Vagina (tissue), 2 donors: ENCODE measurements at regions not wholly inside any gene's neighbourhood (a gene's known extent, or its start where the extent isn't known, plus 50 kb on each side); places are given as distances from the start of the nearest gene placed in this dataset.

ENCODE experiments used
- POLR2A ChIP-seq, 2 donors: fragments of 450-650 bp; IDR thresholded peaks; one replicate each; pipeline ENCODE4 v1.6.1; 2017; ENCODE audit warnings: antibody characterized with exemption in 2 of 2, mild to moderate bottlenecking in 2 of 2, moderate library complexity in 2 of 2
- TF ChIP-seq, protein P1 (sequence below), 3 experiments: fragments of 450-650 bp in 2 of 3; fragments of 200-600 bp in 1 of 3; sonication (generic) in 1 of 3; IDR thresholded peaks; one replicate each; pipeline ENCODE4 v1.5.1; 2017 to 2019; ENCODE audit warnings: antibody characterized with exemption in 3 of 3, mild to moderate bottlenecking in 2 of 3, moderate library complexity in 2 of 3

GRCh38 chr2:175383286-175383685 lies 201.8 kb upstream of the ATP5MC3 start:
- TF ChIP-seq, protein P1, sequence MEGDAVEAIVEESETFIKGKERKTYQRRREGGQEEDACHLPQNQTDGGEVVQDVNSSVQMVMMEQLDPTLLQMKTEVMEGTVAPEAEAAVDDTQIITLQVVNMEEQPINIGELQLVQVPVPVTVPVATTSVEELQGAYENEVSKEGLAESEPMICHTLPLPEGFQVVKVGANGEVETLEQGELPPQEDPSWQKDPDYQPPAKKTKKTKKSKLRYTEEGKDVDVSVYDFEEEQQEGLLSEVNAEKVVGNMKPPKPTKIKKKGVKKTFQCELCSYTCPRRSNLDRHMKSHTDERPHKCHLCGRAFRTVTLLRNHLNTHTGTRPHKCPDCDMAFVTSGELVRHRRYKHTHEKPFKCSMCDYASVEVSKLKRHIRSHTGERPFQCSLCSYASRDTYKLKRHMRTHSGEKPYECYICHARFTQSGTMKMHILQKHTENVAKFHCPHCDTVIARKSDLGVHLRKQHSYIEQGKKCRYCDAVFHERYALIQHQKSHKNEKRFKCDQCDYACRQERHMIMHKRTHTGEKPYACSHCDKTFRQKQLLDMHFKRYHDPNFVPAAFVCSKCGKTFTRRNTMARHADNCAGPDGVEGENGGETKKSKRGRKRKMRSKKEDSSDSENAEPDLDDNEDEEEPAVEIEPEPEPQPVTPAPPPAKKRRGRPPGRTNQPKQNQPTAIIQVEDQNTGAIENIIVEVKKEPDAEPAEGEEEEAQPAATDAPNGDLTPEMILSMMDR (IDR thresholded peaks at IDR 0.05), result no peak
- TF ChIP-seq POLR2A (IDR thresholded peaks at IDR 0.05), result no peak
